K562 (cell line): ENCODE measurements at regions not wholly inside any gene's neighbourhood (a gene's known extent, or its start where the extent isn't known, plus 50 kb on each side); places are given as distances from the start of the nearest gene placed in this dataset.

ENCODE experiments used
- CHCHD3 ChIP-seq: fragments of 250-450 bp; sonication (Bioruptor Pico); IDR thresholded peaks from 2 replicates; pipeline ENCODE4 v2.1.2; 2022; ENCODE audit warnings: mild to moderate bottlenecking
- CREBBP ChIP-seq: IDR thresholded peaks from one replicate; pipeline ENCODE4 v1.6.1; 2012; ENCODE audit warnings: low read depth, mild to moderate bottlenecking, control low read depth, inconsistent platforms, low read length
- EGR1 ChIP-seq: fragments of 450-650 bp; conservative IDR thresholded peaks from 2 replicates; pipeline ENCODE4 v1.6.1; 2017; ENCODE audit warnings: mild to moderate bottlenecking
- EZH2 ChIP-seq: IDR thresholded peaks from 2 replicates; pipeline ENCODE4 v1.6.1; 2012; ENCODE audit warnings: low read depth, mild to moderate bottlenecking, inconsistent platforms, low read length, borderline replicate concordance
- HDAC2 ChIP-seq: fragments of 450-650 bp; IDR thresholded peaks from 2 replicates; pipeline ENCODE4 v1.6.1; 2016; ENCODE audit warnings: mild to moderate bottlenecking
- KDM1A ChIP-seq, 2 experiments: fragments of 450-650 bp; IDR thresholded peaks; 2 replicates each; pipeline ENCODE4 v1.6.1; 2016; ENCODE audit warnings: mild to moderate bottlenecking in 2 of 2
- KLF16 ChIP-seq: IDR thresholded peaks from 2 replicates; pipeline ENCODE4 v1.6.1; 2016; ENCODE audit warnings: antibody characterized with exemption
- POLR2AphosphoS5 ChIP-seq: IDR thresholded peaks from 2 replicates; pipeline ENCODE4 v1.6.1; 2011; ENCODE audit warnings: mild to moderate bottlenecking, low read depth, low read length, moderate library complexity; ENCODE audit not compliant: control insufficient read depth, insufficient read depth
- RB1 ChIP-seq: fragments of 450-650 bp; IDR thresholded peaks from 2 replicates; pipeline ENCODE4 v1.6.1; 2017; ENCODE audit warnings: low read depth, mild to moderate bottlenecking
- ZZZ3 ChIP-seq: fragments of 450-650 bp; IDR thresholded peaks from 2 replicates; pipeline ENCODE4 v1.6.1; 2016; ENCODE audit warnings: antibody characterized with exemption, mild to moderate bottlenecking, moderate library complexity
- TF ChIP-seq, protein P1 (sequence below), 3 experiments: IDR thresholded peaks in 2 of 3; conservative IDR thresholded peaks in 1 of 3; 2 replicates each; pipeline ENCODE4 v1.5.1; 2011 to 2012; ENCODE audit warnings: low read length in 3 of 3, mild to moderate bottlenecking in 3 of 3, control low read depth in 2 of 3, improper control_type of control experiment in 1 of 3, inconsistent platforms in 1 of 3, low read depth in 1 of 3, mixed read lengths in 1 of 3, moderate library complexity in 1 of 3; ENCODE audit not compliant: insufficient read depth in 2 of 3
- TF ChIP-seq, protein P2 (sequence below): sonication (generic); formaldehyde crosslinking; IDR thresholded peaks from 2 replicates; pipeline ENCODE4 v1.8.0; 2022; ENCODE audit warnings: missing genetic modification reagents, mild to moderate bottlenecking, borderline replicate concordance
- TF ChIP-seq, protein P3 (sequence below): fragments of 450-650 bp; formaldehyde crosslinking; IDR thresholded peaks from 2 replicates; pipeline ENCODE4 v1.4.0; 2020; ENCODE audit warnings: mild to moderate bottlenecking, mixed read lengths
- TF ChIP-seq, protein P4 (sequence below): fragments of 250-450 bp; sonication (Bioruptor Pico); IDR thresholded peaks from 2 replicates; pipeline ENCODE4 v1.4.0; 2020; ENCODE audit warnings: mild to moderate bottlenecking, moderate library complexity

DNA sequence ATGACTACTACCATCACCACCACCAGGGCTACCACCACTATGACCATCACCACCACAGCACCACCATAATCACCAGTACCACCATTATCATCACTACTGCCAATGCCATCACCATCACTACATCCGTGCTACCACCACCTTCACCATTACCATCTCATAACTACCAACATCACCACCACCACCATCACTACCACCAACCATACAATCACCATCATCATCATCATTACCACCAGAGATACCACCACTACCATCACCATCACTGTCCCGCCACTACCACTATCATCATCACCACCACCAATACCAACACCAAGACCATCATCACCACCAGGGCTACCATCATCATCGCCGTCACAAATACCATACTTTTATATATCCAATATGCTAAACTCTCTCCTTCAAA lies 369.6 kb upstream of the DYNLRB2 start:
- TF ChIP-seq EZH2 = no peak
- TF ChIP-seq, protein P1, sequence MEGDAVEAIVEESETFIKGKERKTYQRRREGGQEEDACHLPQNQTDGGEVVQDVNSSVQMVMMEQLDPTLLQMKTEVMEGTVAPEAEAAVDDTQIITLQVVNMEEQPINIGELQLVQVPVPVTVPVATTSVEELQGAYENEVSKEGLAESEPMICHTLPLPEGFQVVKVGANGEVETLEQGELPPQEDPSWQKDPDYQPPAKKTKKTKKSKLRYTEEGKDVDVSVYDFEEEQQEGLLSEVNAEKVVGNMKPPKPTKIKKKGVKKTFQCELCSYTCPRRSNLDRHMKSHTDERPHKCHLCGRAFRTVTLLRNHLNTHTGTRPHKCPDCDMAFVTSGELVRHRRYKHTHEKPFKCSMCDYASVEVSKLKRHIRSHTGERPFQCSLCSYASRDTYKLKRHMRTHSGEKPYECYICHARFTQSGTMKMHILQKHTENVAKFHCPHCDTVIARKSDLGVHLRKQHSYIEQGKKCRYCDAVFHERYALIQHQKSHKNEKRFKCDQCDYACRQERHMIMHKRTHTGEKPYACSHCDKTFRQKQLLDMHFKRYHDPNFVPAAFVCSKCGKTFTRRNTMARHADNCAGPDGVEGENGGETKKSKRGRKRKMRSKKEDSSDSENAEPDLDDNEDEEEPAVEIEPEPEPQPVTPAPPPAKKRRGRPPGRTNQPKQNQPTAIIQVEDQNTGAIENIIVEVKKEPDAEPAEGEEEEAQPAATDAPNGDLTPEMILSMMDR (IDR thresholded peaks at IDR 0.05 in 2 of 3, conservative IDR thresholded peaks at IDR 0.05 in 1 of 3; ENCODE audit: insufficient read depth in 2 of 3, low read depth in 1 of 3, low read length in 3 of 3) = no peak
- TF ChIP-seq POLR2AphosphoS5 = no peak
- TF ChIP-seq HDAC2 = no peak
- TF ChIP-seq CREBBP = no peak
- TF ChIP-seq CHCHD3 (CRISPR knock-in tag) = no peak
- TF ChIP-seq, protein P2, sequence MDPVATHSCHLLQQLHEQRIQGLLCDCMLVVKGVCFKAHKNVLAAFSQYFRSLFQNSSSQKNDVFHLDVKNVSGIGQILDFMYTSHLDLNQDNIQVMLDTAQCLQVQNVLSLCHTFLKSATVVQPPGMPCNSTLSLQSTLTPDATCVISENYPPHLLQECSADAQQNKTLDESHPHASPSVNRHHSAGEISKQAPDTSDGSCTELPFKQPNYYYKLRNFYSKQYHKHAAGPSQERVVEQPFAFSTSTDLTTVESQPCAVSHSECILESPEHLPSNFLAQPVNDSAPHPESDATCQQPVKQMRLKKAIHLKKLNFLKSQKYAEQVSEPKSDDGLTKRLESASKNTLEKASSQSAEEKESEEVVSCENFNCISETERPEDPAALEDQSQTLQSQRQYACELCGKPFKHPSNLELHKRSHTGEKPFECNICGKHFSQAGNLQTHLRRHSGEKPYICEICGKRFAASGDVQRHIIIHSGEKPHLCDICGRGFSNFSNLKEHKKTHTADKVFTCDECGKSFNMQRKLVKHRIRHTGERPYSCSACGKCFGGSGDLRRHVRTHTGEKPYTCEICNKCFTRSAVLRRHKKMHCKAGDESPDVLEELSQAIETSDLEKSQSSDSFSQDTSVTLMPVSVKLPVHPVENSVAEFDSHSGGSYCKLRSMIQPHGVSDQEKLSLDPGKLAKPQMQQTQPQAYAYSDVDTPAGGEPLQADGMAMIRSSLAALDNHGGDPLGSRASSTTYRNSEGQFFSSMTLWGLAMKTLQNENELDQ = no peak
- TF ChIP-seq, protein P3, sequence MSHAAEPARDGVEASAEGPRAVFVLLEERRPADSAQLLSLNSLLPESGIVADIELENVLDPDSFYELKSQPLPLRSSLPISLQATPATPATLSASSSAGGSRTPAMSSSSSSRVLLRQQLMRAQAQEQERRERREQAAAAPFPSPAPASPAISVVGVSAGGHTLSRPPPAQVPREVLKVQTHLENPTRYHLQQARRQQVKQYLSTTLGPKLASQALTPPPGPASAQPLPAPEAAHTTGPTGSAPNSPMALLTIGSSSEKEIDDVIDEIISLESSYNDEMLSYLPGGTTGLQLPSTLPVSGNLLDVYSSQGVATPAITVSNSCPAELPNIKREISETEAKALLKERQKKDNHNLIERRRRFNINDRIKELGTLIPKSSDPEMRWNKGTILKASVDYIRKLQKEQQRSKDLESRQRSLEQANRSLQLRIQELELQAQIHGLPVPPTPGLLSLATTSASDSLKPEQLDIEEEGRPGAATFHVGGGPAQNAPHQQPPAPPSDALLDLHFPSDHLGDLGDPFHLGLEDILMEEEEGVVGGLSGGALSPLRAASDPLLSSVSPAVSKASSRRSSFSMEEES (CRISPR knock-in tag) = no peak
- TF ChIP-seq KLF16 = no peak
- no peak for TF ChIP-seq ZZZ3
- TF ChIP-seq, protein P4, sequence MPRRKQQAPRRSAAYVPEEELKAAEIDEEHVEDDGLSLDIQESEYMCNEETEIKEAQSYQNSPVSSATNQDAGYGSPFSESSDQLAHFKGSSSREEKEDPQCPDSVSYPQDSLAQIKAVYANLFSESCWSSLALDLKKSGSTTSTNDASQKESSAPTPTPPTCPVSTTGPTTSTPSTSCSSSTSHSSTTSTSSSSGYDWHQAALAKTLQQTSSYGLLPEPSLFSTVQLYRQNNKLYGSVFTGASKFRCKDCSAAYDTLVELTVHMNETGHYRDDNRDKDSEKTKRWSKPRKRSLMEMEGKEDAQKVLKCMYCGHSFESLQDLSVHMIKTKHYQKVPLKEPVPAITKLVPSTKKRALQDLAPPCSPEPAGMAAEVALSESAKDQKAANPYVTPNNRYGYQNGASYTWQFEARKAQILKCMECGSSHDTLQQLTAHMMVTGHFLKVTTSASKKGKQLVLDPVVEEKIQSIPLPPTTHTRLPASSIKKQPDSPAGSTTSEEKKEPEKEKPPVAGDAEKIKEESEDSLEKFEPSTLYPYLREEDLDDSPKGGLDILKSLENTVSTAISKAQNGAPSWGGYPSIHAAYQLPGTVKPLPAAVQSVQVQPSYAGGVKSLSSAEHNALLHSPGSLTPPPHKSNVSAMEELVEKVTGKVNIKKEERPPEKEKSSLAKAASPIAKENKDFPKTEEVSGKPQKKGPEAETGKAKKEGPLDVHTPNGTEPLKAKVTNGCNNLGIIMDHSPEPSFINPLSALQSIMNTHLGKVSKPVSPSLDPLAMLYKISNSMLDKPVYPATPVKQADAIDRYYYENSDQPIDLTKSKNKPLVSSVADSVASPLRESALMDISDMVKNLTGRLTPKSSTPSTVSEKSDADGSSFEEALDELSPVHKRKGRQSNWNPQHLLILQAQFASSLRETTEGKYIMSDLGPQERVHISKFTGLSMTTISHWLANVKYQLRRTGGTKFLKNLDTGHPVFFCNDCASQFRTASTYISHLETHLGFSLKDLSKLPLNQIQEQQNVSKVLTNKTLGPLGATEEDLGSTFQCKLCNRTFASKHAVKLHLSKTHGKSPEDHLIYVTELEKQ (CRISPR knock-in tag) = no peak
- TF ChIP-seq KDM1A (IDR thresholded peaks at IDR 0.05) = no peak
- TF ChIP-seq RB1 = no peak
- no peak for TF ChIP-seq EGR1
